ENCODE measurements at regions not wholly inside any gene's neighbourhood (a gene's known extent, or its start where the extent isn't known, plus 50 kb on each side); places are given as distances from the start of the nearest gene placed in this dataset.
A peak's percentile ranks its signal among the peaks of the same experiment; 100 is the strongest.
"Not testable (repeated sequence)": the region's sequence is repeated elsewhere in the genome, so short reads cannot be mapped to it uniquely, and the experiment has no call there.

DNA sequence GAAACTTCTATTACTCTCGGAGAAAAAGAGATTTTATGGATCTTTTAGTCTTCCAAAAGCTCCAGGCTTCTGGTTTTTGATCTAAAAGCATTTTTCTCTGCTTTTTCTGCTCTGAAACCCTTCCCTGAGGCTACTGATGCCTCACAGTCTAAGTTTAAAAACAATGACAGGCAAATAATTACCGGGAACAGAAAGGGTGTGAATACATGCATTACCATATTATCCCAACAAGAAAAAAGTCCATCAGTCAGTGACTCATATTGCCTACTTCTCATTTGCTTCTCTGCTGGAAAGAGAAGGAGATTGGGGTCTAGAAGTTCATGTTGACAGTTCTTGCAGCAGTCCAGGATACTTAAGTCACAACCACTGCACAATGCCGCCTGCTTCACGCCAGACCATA lies 482.9 kb upstream of the C16orf82 start:
- DNase-seq: no peak

DNA sequence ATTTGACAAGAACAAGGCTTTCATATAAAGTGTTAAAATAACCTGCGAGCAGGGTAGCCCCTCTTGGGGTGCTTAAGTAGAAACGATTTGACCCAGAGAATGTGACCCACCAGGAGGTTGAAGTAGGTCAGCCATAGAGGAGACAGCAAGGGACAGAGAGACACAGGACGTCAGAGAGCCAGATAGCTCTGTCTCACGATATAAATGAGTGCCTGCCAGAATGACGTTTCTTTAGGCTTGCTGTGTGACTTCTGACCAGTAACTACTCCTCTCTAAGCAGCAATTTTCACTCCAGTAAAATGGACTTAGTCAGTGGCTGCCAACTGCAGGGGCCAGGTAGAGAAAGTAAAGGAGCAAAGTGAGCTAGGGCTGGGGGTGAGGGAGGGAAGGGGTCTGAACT lies 473.0 kb upstream of the C16orf82 start:
- no peak for DNase-seq

DNA sequence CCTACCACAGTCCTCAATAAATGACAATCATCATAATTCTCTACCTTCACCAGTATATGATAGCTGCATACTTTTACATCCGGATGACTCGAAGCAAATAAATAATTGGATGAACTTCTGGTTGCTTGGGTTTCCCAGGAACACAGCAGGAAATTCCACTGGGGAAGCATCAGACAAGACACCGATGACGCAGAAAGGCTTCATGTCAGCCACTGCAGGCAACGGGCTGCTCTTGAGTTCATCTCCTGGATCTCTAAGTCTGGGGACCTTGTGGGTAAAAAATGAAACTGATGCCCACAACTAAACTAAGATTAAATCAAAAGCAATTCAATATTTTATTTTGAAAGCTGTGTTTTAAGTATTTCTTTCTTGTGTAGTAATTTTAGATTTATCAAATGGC lies 472.1 kb upstream of the C16orf82 start:
- no peak for DNase-seq

DNA sequence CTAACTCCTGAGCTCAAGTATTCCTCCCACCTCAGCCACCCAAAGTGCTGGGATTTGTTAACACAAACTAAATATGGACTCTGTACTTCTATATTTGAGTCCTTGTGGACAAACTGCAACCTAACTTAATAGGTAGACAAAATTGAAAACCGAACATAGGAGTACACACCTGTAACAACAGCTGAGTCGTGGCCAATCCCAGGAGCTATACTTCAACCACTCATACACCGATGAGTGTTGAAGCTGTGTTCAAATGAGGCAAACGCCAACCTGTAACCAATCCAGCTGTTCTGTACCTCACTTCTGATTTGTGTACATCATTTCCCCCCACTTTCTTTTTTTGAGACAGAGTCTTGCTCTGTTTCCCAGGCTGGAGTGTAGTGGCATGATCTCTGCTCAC lies 471.5 kb upstream of the C16orf82 start:
- DNase-seq: no peak

DNA sequence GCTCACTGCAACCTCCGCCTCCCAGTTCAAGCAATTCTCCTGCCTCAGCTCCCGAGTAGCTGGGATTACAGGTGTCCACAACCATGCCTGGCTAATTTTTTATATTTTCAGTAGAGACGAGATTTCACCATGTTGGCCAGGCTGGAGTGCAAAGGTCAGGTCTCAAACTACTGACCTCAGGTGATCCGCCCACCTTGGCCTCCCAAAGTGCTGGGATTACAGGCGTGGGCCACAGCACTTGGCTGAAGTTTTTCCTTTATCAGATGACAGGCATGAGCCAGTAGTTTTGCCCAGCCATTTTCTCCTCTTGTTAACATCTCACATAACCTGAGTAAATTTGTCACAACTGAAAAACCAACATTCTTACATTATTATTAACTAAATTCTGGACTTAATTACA lies 470.7 kb upstream of the C16orf82 start:
- not testable (repeated sequence) for DNase-seq

DNA sequence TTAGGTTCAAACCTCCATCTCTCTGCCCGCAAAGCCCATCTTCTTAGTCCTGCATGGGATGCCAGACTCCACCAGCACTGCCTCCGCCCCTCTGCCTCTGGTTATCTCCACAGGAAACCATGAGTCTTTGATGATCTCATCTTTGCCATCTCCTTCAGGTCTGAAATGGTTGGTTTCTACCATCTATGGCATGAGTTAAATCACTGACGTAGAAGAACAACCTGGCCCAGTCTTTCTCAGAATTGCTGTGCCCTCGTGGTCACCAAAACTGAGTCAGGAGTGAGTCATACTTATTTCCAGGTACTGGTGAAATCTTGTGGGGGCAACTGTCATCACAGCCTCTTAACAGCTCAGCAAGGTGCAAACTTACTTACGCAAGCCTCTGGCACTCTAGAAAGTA lies 468.7 kb upstream of the C16orf82 start:
- DNase-seq: no peak

DNA sequence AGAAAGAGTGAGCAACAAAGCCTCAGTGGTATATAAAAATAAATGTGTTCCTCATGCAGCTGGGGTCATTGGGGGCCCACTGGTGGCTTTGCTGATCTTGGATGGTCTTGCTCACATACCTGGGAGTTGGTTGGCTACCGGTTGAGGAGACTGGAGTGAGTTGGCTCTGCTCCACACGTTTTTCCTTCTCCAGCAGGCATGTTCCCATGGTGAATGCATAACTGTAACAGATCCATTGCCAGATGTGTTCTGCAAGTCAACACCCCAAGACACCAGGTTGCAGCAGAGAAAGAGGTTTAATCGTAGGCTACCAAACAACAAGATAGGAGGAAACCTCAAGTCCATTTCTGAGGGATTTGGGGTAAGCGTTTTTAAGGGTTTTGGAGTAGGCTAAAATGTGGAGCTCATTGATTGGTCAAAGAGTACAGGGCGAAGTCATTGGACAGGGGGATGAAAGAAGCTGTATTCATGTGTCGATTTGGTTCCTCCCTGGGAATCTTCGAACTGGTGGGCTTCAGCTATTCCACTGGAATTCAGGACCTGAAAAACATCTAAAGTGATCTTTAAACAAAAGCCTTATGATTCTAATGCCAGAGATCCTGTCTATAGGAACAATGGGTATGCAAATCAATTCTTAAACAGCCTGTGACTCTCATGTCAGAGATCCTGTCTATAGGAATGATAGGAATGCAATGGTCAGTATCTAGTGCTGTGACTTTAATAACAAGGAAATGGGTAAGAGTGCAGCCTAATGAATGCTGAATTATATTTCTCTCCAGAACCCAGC lies 467.5 kb upstream of the C16orf82 start:
- DNase-seq: no peak

DNA sequence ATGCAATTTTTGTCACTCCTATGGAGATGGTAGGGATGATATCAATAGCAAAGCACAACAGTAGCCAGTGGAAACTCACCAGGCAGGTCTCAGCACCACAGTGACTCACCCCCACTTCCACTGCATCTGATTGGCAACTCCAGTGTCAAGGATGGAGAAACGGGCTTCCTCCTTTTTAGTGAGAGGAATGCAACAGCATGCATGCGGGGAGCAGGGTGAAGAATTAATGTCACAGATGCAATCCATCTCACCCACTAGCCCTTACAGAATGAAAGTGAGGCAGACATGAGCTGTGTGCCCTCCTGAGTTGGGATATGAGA lies 467.0 kb upstream of the C16orf82 start:
- no peak for DNase-seq

DNA sequence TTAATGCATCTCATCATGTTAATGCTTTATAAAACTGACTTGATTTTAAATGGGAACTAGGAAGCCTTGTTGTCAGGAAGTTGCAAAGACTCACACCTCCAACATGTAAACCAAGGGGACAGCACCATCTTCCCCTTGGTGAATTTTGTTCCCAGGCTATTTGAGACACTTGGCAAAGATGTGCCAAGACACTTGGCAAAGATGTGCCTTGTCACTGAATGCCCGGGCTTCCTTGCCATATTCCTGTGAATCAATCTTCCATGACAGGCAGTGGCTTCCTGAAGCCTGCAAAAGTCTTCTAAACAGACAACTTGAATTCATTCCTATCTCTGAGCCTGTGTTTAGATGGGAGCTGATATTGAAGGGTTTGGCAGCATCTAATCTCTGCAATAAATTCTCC lies 465.4 kb upstream of the C16orf82 start:
- DNase-seq: no peak

DNA sequence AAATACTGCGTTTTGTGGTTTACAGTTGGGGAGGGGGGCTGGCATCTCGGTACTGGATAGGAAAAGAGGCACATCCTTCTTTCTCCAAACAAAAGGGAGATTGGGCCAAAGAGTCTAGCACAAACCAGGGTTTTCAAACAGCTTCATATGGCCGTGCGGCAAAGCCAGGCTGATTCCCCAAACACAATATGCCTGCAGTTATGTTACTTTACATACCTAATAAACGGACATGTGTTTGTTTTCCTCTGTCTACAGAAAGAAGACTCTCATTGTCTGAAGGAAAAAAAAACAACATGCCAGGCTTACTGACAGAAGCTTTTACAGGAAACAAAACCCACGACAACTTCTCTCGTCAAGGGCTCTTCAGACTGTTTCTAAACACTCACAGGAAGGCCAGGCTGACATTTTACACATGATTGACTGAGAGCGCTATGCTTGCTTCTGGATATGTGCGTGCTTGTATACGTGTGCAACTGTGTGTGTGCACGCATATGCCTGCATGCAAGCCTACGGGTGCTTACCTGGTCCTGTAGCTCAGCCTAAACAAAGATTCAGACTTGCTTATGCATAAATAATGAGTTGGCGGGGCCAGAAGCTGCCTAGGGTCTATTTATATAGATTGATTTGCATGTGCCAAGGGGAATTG lies 461.0 kb upstream of the C16orf82 start:
- DNase-seq: no peak

DNA sequence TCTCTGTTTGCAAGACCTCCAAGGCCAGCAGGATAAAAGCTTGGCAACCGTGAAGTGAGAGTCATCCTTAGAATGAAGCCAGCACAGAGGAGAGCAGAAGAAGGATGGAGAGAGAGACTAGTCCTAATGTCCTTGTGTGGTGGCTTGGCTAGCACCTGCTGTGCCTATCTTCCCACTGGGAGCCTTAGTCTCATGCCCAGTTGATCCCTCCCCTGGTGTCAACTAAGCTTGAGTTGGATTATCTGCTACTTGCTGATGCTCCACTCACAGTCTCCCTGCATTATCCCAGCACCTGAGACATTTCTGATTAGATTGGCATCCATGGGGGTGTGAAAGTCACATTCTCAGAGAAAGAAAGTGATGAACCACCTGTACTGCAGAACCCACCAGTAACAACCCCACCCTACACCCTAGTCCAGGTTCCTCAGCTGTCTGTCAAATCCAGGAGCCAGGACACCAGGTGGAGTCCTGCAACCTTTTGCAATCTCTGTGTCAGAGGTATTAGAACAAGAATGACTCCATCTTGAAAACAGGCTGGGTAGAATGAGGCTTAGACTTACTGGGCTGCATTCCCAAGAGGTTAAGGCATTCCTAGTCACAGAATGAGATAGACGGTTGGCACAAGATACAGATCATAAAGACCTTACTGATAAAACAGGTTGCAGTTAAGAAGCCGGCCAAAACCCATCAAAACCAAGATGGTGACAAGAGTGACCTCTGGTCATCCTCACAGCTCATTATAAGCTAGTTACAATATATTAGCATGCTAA lies 460.2 kb upstream of the C16orf82 start:
- no peak for DNase-seq

DNA sequence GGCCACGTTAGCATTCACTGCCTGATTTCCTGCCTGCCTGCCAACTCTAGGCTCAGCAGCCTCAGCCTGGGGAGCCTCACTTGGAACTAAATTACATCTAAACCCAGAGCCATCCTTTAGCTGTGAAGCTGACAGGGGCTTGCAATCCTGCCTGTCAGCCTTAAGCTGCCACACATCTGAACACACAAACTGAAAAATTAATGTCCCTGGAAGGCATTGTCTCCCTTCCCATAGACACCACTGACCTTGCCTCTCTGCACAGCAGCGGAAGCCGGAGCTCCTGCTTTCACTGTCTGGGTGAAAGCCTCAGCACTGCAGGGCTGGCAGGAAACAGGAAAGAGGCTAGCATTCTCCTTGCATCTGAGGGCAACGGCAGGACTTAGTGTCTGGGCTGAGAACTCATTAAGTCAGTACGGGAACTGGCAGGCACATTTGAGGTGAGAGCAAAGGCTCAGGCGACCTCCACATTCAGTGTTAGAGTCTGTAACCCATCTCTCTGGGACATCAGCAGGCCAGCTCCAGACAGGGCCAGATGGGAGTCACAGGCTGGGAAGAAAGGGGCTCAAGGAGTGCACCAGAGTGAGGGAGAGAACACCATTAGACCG lies 452.4 kb upstream of the C16orf82 start:
- peak in 3 of 56 donors; percentile 1 to 8 (median 4) for DNase-seq

DNA sequence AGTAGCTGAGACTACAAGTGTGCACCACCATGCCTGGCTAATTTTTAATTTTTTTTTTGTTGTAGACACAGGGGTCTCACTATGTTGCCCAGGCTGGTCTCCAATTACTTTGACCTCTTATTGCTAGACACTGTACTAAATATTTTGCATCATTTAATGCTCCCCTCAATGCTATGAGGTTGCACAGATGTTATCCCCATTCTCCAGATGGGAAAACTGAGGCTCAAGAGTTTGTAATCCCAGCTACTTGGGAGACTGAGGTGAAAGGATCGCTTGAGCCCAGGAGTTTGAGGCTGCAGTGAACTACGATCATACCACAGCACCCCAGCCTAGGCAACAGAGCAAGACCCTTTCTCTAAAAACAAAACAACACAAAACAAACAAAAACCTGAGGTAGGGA lies 443.3 kb upstream of the C16orf82 start:
- DNase-seq: no peak

DNA sequence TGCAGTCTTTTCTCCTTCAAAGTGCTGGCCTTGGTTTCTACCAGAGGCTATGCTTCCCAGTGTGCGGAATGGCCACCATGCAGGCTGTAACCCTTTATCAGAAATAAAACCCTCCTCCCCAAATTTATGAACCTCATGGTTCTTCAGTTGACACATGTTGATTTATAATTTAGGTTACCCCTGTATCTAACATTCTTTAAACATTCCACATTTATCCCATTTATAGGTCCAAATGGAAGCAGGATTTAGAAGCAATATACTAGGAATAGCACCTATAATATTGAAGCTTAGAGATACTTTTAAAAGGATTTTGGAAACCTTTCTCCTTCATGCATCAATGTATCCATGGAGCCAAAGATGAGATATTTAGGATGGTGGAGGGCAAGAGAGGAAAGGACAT lies 438.8 kb upstream of the C16orf82 start:
- no peak for DNase-seq

DNA sequence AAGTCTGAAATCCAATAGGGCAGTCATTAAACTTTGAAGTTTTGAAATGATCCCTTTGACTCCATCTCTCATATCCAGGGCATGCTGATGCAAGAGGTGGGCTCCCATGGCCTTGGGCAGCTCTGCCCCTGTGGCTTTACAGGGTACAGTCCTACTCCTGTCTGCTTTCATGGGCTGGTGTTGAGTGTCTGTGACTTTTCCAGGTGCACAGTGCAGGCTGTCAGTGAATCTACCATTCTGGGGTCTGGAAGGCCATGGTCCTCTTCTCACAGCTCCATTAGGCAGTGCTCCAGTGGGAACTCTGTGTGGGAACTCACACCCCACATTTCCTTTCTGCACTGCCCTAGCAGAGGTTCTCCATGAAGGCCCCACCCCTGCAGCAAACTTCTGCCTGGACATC lies 435.4 kb upstream of the C16orf82 start:
- DNase-seq: not testable (repeated sequence)

DNA sequence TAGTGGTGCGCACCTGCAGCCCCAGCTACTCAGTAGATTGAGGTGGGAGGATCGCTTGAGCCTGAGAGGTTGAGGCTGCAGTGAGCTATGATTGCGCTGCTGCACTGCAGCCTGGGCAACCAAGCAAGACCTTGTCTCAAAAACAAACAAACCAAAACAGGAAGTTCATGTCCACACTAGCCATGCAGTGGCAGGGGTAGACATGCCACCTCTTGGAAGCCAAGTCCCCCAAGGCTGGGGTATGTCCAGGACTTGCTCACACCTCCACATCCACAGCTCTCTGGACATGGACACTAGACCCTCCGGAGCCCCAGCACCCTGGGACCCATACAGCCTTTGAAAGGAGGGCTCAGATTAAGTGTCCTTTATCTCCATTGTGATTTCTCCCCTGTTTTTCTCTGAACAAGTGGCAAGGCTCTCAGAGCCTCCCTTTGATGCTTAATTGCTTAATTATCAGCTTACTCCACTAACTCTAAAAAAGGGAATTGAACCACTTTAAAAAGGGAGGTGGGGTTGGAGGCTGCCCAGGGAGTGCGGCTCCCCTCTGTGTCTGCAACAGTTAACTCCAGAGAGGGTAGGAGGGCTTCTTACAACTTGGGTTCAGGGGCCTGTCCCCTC lies 424.6 kb upstream of the C16orf82 start:
- no peak for DNase-seq

DNA sequence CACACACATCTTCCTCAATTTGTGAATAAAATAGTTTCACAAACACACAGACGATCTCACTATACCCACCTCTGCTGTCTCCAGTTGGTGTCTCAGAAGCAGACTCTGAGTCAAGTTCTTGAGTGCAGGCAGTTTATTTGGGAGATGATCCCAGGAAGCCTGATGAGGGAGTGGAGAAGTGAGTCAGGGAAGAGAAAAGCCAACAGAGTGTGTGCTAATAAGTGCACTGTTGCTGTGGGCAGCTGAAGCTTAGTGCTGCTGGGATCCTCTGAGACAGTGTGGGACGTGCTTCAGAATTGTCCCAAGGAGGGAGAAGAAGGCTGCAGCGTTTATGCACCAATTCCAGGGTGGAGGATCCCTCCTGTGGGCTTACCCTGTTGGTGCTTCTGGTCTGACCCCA lies 423.2 kb upstream of the C16orf82 start:
- DNase-seq: no peak

DNA sequence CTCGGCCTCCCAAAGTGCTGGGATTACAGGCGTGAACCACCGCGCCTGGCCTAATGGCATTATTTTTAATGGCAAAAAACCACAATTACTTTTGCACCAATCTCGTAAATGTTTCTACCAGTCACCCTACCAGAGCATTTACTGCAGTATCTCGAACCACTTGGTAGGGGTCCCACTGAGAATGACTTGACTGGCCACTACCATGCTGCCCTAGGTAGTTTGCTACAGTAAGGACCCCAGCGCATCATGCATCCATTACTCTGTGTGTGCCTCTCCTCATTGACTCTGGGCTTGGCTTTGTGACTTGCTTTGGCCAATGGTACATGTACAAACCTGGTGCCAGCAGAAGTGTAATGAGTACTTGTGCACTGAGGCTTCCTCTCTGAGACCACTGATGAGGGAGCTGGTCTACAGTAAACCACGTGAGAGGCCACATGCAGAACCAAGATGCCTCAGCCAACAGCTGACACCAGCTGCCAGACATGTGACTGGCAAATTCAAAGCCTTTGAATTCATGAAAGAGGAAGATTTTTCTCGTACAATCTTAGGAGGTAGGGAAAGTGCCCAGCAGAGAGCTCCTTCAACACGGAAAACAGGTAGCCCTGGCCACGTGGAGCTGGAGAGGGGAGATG lies 421.7 kb upstream of the C16orf82 start:
- DNase-seq: peak in 2 of 56 donors; percentile 3 to 5

DNA sequence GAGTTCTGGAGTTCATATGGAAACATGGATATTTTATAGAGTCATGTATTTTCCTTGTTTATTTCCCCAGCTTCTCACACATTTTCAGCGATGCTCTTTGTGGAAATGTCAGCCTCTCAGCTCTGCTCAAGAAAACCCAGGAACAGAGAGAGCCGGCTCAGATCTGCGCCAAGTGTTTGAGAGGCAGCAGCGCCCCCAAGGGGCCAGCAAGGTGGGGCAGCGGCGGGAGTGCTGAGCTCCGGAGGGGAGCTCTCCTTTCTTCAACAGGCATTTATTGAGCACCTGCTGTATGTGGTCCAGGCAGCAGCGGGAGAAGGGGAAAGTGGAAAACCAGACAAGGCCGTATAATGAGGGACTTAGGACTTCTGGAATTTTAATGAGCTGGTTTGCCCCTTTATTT lies 421.1 kb upstream of the C16orf82 start:
- peak in 29 of 56 donors; percentile 0 to 55 (median 13) for DNase-seq

DNA sequence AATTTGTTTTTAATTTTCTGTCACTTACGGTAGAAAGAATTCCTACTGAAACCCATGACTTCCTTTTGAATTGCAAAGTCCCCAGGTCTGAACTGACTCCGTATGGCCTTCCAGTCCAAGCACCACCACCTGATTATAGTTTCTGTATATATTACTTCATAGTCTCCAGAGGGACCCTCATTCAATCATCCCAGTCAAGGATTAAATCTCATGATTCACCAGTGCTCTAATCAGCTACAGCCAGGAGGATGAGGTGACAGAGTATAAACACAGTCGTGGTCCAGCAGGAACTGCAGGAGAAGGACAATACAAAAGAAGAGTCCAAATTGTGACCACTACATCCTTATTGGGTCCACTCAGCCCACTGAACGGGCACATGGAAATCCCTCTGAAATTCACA lies 418.9 kb upstream of the C16orf82 start:
- no peak for DNase-seq

DNA sequence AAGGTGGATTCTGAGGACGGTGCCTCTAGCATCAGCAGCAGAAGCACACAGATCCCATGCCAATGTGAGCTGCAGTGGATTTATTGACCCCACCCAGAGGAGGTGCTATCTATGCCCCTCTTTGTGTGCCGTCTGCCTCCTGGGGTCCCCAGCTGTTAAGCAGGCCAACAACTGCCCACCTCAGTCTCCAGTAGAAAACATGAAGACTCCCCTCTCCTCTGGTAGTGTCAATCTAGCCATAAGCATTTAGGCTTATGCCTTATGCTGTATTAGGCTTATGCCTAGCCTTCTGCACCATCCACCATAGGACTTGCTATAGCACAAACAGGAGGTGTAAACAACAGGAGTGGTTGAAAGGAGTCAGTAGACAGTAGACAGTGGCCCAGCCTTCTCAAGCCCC lies 417.9 kb upstream of the C16orf82 start:
- DNase-seq: no peak
